Stimulated activated naive CD4-positive, alpha-beta T cell treated with Interleukin-2 at 50 U/mL for 16 hours (primary cell): ENCODE measurements at regions not wholly inside any gene's neighbourhood (a gene's known extent, or its start where the extent isn't known, plus 50 kb on each side); places are given as distances from the start of the nearest gene placed in this dataset.
A peak's percentile ranks its signal among the peaks of the same experiment; 100 is the strongest.

Source experiments
- DNase-seq: peaks from one replicate; lab custom pipeline; 2025; lab: John Stamatoyannopoulos, UW

- no peak for DNase-seq
These were observed 50.5 kb upstream of the HSPA12A start for GRCh38 chr10:116792817-116793216.

GRCh38 chr10:116796469-116796868 lies 52.8 kb upstream of the ENO4 start:
- DNase-seq: no peak

GRCh38 chr10:116796910-116797513 lies 52.3 kb upstream of the ENO4 start:
- DNase-seq: peak; percentile 51

GRCh38 chr10:116798859-116799258 lies 50.4 kb upstream of the ENO4 start:
- no peak for DNase-seq
